Activated CD8-positive, alpha-beta T cell treated with anti-CD3 and anti-CD28 coated beads, Interleukin-2, amount 10 ng/mL, durations not matched to agents 7 days and 5 days (primary cell): ENCODE measurements at regions not wholly inside any gene's neighbourhood (a gene's known extent, or its start where the extent isn't known, plus 50 kb on each side); places are given as distances from the start of the nearest gene placed in this dataset.

Experiments
- ATAC-seq: fragments of 150-1000 bp; cut with Tn5 transposase; one replicate; pipeline ENCODE4 v1.10.0; 2021; ENCODE audit warnings: moderate library complexity
- CTCF ChIA-PET: fragments of 350-600 bp; sonication (Branson Sonifier 250); formaldehyde crosslinking; loops from one replicate; lab custom pipeline; 2021; ENCODE audit warnings: antibody characterized with exemption; lab: Charles Lee
- POLR2A ChIA-PET: fragments of 350-600 bp; sonication (Branson Sonifier 250); formaldehyde crosslinking; loops from one replicate; lab custom pipeline; 2021; ENCODE audit warnings: antibody characterized with exemption; lab: Charles Lee
- DNase-seq: peaks from one replicate; pipeline ENCODE4 v3.0.0-alpha.2; 2020
- H3K27ac Mint-ChIP-seq: one replicate; pipeline ENCODE4 v1.8.0; 2021; ENCODE audit warnings: mild to moderate bottlenecking, mixed read lengths
- H3K27me3 Mint-ChIP-seq: one replicate; pipeline ENCODE4 v1.8.0; 2021; ENCODE audit warnings: low read depth, mixed read lengths
- H3K36me3 Mint-ChIP-seq: one replicate; pipeline ENCODE4 v1.8.0; 2021; ENCODE audit warnings: low read depth, mixed read lengths
- H3K4me1 Mint-ChIP-seq: one replicate; pipeline ENCODE4 v1.8.0; 2021; ENCODE audit warnings: low read depth, mixed read lengths
- H3K4me3 Mint-ChIP-seq: one replicate; pipeline ENCODE4 v1.8.0; 2021; ENCODE audit warnings: mild to moderate bottlenecking, mixed read lengths
- H3K9me3 Mint-ChIP-seq: one replicate; pipeline ENCODE4 v1.8.0; 2022; ENCODE audit warnings: mixed read lengths; ENCODE audit not compliant: insufficient read depth

- ChIA-PET CTCF (no interaction called here), POLR2A (no interaction called here)
- peaks cover 16% of the 10 kb centered on the region for H3K27me3 Mint-ChIP-seq
- H3K36me3 Mint-ChIP-seq: no peaks in the 10 kb centered on the region
- H3K4me3 Mint-ChIP-seq: no peak overlapping the region
- no peak overlapping the region for H3K27ac Mint-ChIP-seq
- no peak for DNase-seq
- no peaks in the 10 kb centered on the region for H3K9me3 Mint-ChIP-seq
- no peaks in the 10 kb centered on the region for H3K4me1 Mint-ChIP-seq
- no peak for ATAC-seq
Measured at GRCh38 chr3:150248888-150249681, 159.0 kb upstream of the TSC22D2 start.

- Mint-ChIP-seq H3K27ac (no peak overlapping the region), H3K36me3 (no peaks in the 10 kb centered on the region), H3K4me3 (no peak overlapping the region), H3K4me1 (no peaks in the 10 kb centered on the region), H3K27me3 (peaks cover 20% of the 10 kb centered on the region), H3K9me3 (no peaks in the 10 kb centered on the region)
- ATAC-seq (no peak), DNase-seq (no peak)
- POLR2A ChIA-PET: no interaction called here
- CTCF ChIA-PET: no interaction called here
Measured at GRCh38 chr3:150248116-150248887, 159.8 kb upstream of the TSC22D2 start.

- Mint-ChIP-seq H3K4me3 (no peak overlapping the region), H3K4me1 (no peaks in the 10 kb centered on the region), H3K9me3 (no peaks in the 10 kb centered on the region), H3K27ac (no peak overlapping the region), H3K36me3 (no peaks in the 10 kb centered on the region), H3K27me3 (peaks cover 20% of the 10 kb centered on the region)
- ATAC-seq (no peak), DNase-seq (no peak)
- ChIA-PET CTCF (no interaction called here), POLR2A (no interaction called here)
Measured at GRCh38 chr3:150247441-150247840, 160.7 kb upstream of the TSC22D2 start.

- Mint-ChIP-seq H3K9me3 (no peaks in the 10 kb centered on the region), H3K4me3 (no peak overlapping the region), H3K36me3 (no peaks in the 10 kb centered on the region), H3K27me3 (peaks cover 17% of the 10 kb centered on the region), H3K27ac (no peak overlapping the region), H3K4me1 (no peaks in the 10 kb centered on the region)
- DNase-seq (no peak), ATAC-seq (no peak)
- ChIA-PET CTCF (no interaction called here), POLR2A (no interaction called here)
Measured at GRCh38 chr3:150243466-150243865, 164.6 kb upstream of the TSC22D2 start.

DNA sequence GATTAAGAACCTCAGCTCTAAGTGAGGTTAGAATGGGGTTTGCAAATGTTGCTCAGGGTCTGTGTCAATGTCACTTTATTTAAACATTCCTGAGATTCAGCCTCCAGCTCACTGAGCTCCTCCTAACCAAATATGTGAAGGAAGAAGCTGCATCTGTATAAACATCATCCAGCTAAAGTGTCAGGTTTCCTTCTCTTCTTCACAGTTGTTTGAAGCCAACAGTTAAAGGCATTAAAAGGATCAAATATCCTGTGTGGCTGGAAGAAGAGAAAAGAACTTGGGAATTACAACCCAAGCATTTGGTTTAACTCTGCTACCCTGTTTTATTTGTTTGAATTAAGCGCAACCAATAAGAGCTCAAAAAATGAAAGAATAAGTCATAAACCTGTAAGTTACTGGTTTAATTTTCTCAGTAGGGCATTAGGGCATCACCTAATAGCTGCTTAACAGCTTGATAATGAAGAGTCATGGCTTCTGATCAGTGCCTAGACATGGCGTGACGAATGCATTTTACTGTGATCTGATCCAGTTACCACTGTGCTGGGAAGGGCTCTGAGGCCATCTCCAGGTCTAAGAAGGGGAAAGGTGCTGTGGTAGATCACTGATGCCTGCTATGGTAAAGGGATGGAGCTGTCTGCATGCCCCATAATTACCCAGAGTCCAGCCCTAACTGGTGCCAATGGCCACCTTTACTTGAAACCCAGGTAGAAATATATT, 165.7 kb upstream of the TSC22D2 start:
- ChIA-PET POLR2A (no interaction called here), CTCF (interaction anchor here (1.2 kb wide), 1 partner anchor 16 kb away, joined by 3 read pairs; no protein-coding TSS in a partner anchor)
- DNase-seq: no peak
- Mint-ChIP-seq H3K36me3 (no peaks in the 10 kb centered on the region), H3K4me3 (no peak overlapping the region), H3K4me1 (no peaks in the 10 kb centered on the region), H3K27ac (no peak overlapping the region), H3K9me3 (no peaks in the 10 kb centered on the region), H3K27me3 (peaks cover 17% of the 10 kb centered on the region)
- no peak for ATAC-seq

DNA sequence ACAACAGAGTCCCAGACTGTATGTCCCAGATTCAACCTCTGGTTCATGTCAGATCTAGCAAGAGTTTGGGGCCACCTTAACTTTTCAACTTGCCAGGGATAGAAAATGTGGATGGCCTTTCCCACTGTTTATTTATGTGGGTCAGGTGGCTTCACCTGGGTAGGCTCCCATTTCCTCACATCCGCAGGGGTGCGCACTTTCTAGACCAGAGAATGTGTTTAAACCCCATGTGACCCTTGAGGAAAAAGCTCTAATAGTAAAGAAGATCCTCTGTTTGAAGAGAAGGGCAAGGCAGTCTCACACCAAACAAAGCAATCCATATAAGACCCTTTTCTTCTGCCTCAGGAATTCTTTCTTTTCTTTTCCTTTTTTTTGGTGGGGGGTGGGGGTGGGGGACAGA, 167.2 kb upstream of the TSC22D2 start:
- no peaks in the 10 kb centered on the region for H3K9me3 Mint-ChIP-seq
- CTCF ChIA-PET: no interaction called here
- no peak overlapping the region for H3K4me3 Mint-ChIP-seq
- no peak for ATAC-seq
- H3K27me3 Mint-ChIP-seq: peaks cover 14% of the 10 kb centered on the region
- no peaks in the 10 kb centered on the region for H3K36me3 Mint-ChIP-seq
- POLR2A ChIA-PET: interaction anchor here (0.6 kb wide), 1 partner anchor 168 kb away, joined by 3 read pairs; no protein-coding TSS in a partner anchor
- H3K4me1 Mint-ChIP-seq: no peaks in the 10 kb centered on the region
- no peak overlapping the region for H3K27ac Mint-ChIP-seq
- no peak for DNase-seq

DNA sequence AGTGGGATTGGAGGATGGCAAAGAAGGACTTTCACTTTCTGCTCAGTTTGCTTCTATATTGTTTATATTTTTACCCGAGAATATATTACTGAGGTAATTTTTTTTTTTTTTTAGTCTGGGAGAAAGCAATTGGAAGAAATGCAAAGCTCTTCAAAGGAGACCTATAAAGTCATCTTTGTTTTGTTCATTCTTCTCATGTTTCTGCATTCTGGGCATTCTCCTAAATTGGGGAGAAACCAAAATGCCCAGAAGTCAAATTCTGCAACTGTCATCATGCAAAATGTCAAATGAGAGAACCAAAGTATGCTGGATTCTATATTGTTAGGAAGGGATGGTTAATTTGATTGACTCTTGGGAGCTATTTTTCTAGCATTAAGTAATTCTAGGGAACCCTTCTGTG, 168.3 kb upstream of the TSC22D2 start:
- no peak overlapping the region for H3K27ac Mint-ChIP-seq
- H3K27me3 Mint-ChIP-seq: peaks cover 12% of the 10 kb centered on the region
- CTCF ChIA-PET: no interaction called here

GRCh38 chr3:150238995-150239619, 169.0 kb upstream of the TSC22D2 start:
- H3K27ac Mint-ChIP-seq: no peak overlapping the region
- CTCF ChIA-PET: no interaction called here

More for the DNA sequence above, 168.3 kb upstream of the TSC22D2 start:
- no peak for DNase-seq
- no peaks in the 10 kb centered on the region for H3K36me3 Mint-ChIP-seq
- no peaks in the 10 kb centered on the region for H3K4me1 Mint-ChIP-seq
- no peak for ATAC-seq
- no peak overlapping the region for H3K4me3 Mint-ChIP-seq
- H3K9me3 Mint-ChIP-seq: no peaks in the 10 kb centered on the region
- POLR2A ChIA-PET: no interaction called here

GRCh38 chr3:150238048-150238802, 169.9 kb upstream of the TSC22D2 start:
- DNase-seq (no peak), ATAC-seq (no peak)
- H3K27me3 Mint-ChIP-seq: peaks cover 7% of the 10 kb centered on the region
- no peak overlapping the region for H3K4me3 Mint-ChIP-seq
- CTCF ChIA-PET: no interaction called here
- POLR2A ChIA-PET: no interaction called here
- H3K9me3 Mint-ChIP-seq: no peaks in the 10 kb centered on the region
- no peak overlapping the region for H3K27ac Mint-ChIP-seq
- H3K36me3 Mint-ChIP-seq: no peaks in the 10 kb centered on the region
- no peaks in the 10 kb centered on the region for H3K4me1 Mint-ChIP-seq

More at GRCh38 chr3:150238995-150239619, 169.0 kb upstream of the TSC22D2 start:
- Mint-ChIP-seq H3K4me3 (no peak overlapping the region), H3K9me3 (no peaks in the 10 kb centered on the region), H3K4me1 (no peaks in the 10 kb centered on the region), H3K27me3 (peaks cover 11% of the 10 kb centered on the region), H3K36me3 (no peaks in the 10 kb centered on the region)
- POLR2A ChIA-PET: no interaction called here
- no peak for ATAC-seq
- DNase-seq: no peak

GRCh38 chr3:150237490-150237889, 170.6 kb upstream of the TSC22D2 start:
- DNase-seq (no peak), ATAC-seq (no peak)
- CTCF ChIA-PET: no interaction called here

More at GRCh38 chr3:150237490-150237889, 170.6 kb upstream of the TSC22D2 start:
- Mint-ChIP-seq H3K36me3 (no peaks in the 10 kb centered on the region), H3K9me3 (no peaks in the 10 kb centered on the region), H3K27ac (no peak overlapping the region), H3K27me3 (peaks cover 7% of the 10 kb centered on the region), H3K4me3 (no peak overlapping the region), H3K4me1 (no peaks in the 10 kb centered on the region)
- POLR2A ChIA-PET: no interaction called here
